Germinal center (tissue), 1 donor: ENCODE measurements at regions not wholly inside any gene's neighbourhood (a gene's known extent, or its start where the extent isn't known, plus 50 kb on each side); places are given as distances from the start of the nearest gene placed in this dataset.

Source experiments
- DNase-seq: peaks from one replicate; pipeline ENCODE4 v3.0.0; 2012; ENCODE audit warnings: mixed read lengths, low spot score

- DNase-seq: no peak
Measured at GRCh38 chr12:92229381-92229780, 83.7 kb upstream of the BTG1 start.

GRCh38 chr12:92226961-92227360 is 81.3 kb upstream of the BTG1 start:
- DNase-seq: no peak

GRCh38 chr12:92226071-92226661 is 80.5 kb upstream of the BTG1 start:
- DNase-seq: no peak

- no peak for DNase-seq
Measured at GRCh38 chr12:92224685-92225331, 79.2 kb upstream of the BTG1 start.

GRCh38 chr12:92223481-92223880 is 77.8 kb upstream of the BTG1 start:
- DNase-seq: no peak

GRCh38 chr12:92221656-92222315 is 76.1 kb upstream of the BTG1 start:
- DNase-seq: no peak

- DNase-seq: no peak
Measured at GRCh38 chr12:92218394-92219077, 72.9 kb upstream of the BTG1 start.

GRCh38 chr12:92216092-92216491 is 70.4 kb upstream of the BTG1 start:
- DNase-seq: no peak

GRCh38 chr12:92215358-92215757 is 69.7 kb upstream of the BTG1 start:
- no peak for DNase-seq

GRCh38 chr12:92213166-92213565 is 67.5 kb upstream of the BTG1 start:
- no peak for DNase-seq

GRCh38 chr12:92210071-92210470 is 64.4 kb upstream of the BTG1 start:
- DNase-seq: no peak

GRCh38 chr12:92208613-92209121 is 63.0 kb upstream of the BTG1 start:
- DNase-seq: peak; percentile 27

- DNase-seq: no peak
Measured at GRCh38 chr12:92206596-92206995, 61.0 kb upstream of the BTG1 start.

- DNase-seq: no peak
Measured at GRCh38 chr12:92206011-92206410, 60.4 kb upstream of the BTG1 start.

- DNase-seq: no peak
Measured at GRCh38 chr12:92199819-92200576, 54.4 kb upstream of the BTG1 start.

GRCh38 chr12:92197815-92198214 is 52.2 kb upstream of the BTG1 start:
- no peak for DNase-seq

- no peak for DNase-seq
Measured at GRCh38 chr12:92196368-92196767, 50.7 kb upstream of the BTG1 start.
